ENCODE measurements at regions not wholly inside any gene's neighbourhood (a gene's known extent, or its start where the extent isn't known, plus 50 kb on each side); places are given as distances from the start of the nearest gene placed in this dataset.
"Not testable (repeated sequence)": the region's sequence is repeated elsewhere in the genome, so short reads cannot be mapped to it uniquely, and the experiment has no call there.

DNA sequence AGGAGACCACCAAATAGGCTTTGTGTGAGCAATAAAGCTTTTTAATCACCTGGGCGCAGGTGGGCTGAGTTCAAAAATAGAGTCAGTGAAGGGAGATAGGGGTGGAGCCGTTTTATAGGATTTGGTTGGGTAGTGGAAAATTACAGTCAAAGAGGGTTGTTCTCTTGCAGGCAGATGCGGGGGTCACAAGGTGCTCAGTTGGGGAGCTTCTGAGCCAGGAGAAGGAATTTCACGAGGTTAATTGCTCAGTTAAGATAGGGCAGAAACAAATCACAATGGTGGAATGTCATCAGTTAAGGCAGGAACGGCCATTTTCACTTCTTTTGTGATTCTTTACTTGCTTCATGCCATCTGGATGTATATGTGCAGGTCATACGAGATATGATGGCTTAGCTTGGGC lies 385.1 kb downstream of the PCDH10 start:
- H2BK20ac ChIP-seq (ENCODE audit: low read depth, low read length); intact Hi-C loops (cut with micrococcal nuclease); ATAC-seq (ENCODE audit: low read depth); H2BK15ac ChIP-seq (ENCODE audit: low read depth, low read length); CTCF ChIA-PET; in situ Hi-C loops (cut with MboI; ENCODE audit: low sequenced_read_pairs); H3K36me3 ChIP-seq (ENCODE audit: control insufficient read depth, insufficient read depth, low read length); H3K27me3 ChIP-seq (ENCODE audit: control insufficient read depth, insufficient read depth, low read length); dilution Hi-C loops (cut with HindIII; ENCODE audit: low sequenced_read_pairs, unreplicated experiment); H2BK120ac ChIP-seq (ENCODE audit: low read depth, low read length); H3K14ac ChIP-seq (replicated peaks; ENCODE audit: low read depth, low read length); H2BK5ac ChIP-seq (ENCODE audit: low read depth, low read length, poor library complexity, severe bottlenecking); H3K4me1 ChIP-seq (ENCODE audit: control insufficient read depth, insufficient read depth, low read length); BruUV-seq (replicated peaks); H3K4me3 ChIP-seq (ENCODE audit: insufficient read depth, low read depth, low read length); H3K23ac ChIP-seq (ENCODE audit: low read depth, low read length); H3K18ac ChIP-seq (ENCODE audit: low read depth, low read length); H3K4me2 ChIP-seq (ENCODE audit: low read depth, low read length); H2AFZ ChIP-seq (replicated peaks; ENCODE audit: low read length, poor library complexity); H4K91ac ChIP-seq (ENCODE audit: insufficient read depth, low read depth, low read length); H4K20me1 ChIP-seq (ENCODE audit: insufficient read depth, low read length); H3K27ac ChIP-seq (ENCODE audit: insufficient read depth, low read length); H3K9me3 ChIP-seq (ENCODE audit: control insufficient read depth, insufficient read depth, low read length); H2AK5ac ChIP-seq (ENCODE audit: low read depth, low read length); H3K9ac ChIP-seq (ENCODE audit: low read depth, low read length); H3K79me1 ChIP-seq (ENCODE audit: low read depth in 1 of 2, low read length in 2 of 2); POLR2A ChIA-PET (ENCODE audit: unreplicated experiment); H3K9me1 ChIP-seq (ENCODE audit: insufficient read depth, low read length); DNase-seq; H4K5ac ChIP-seq (ENCODE audit: low read depth, low read length); H2AK9ac ChIP-seq (replicated peaks; ENCODE audit: low read depth, low read length, poor library complexity); H3K56ac ChIP-seq (ENCODE audit: extremely low read depth, insufficient read depth, low read length); H4K8ac ChIP-seq (ENCODE audit: low read depth in 2 of 2, low read length in 2 of 2); H3K4ac ChIP-seq (ENCODE audit: low read depth, low read length): not testable (repeated sequence)
- 40% methylated on average over 1 of the region's 6 CpGs; no CpG with 5 or more reads in 1 of the 2 experiments for WGBS, 2 experiments (ENCODE audit: extremely low coverage in 2 of 2, insufficient read length in 1 of 2)

Data from IMR-90 (cell line).